OCI-LY3 (cell line): ENCODE measurements at regions not wholly inside any gene's neighbourhood (a gene's known extent, or its start where the extent isn't known, plus 50 kb on each side); places are given as distances from the start of the nearest gene placed in this dataset.

ENCODE experiments used
- H2AFZ ChIP-seq: fragments of 200-600, 300-600 bp; shearing (Covaris generic); 2 replicates; pipeline ENCODE4 v1.6.0; 2014; ENCODE audit warnings: antibody characterized with exemption, low read depth, low read length
- H3K27ac ChIP-seq: fragments of 200-600, 300-600 bp; sonication (generic); 2 replicates; pipeline ENCODE4 v1.5.1; 2014; ENCODE audit warnings: mild to moderate bottlenecking, low read length, moderate library complexity, mixed read lengths
- H3K27me3 ChIP-seq: fragments of 200-600, 300-600 bp; sonication (generic); 2 replicates; pipeline ENCODE4 v1.6.1; 2014; ENCODE audit warnings: low read depth, low read length, mixed read lengths
- H3K36me3 ChIP-seq: fragments of 200-600, 300-600 bp; sonication (generic); replicated peaks from 2 replicates; pipeline ENCODE3; 2014; ENCODE audit warnings: low read depth, low read length, mixed read lengths
- H3K4me1 ChIP-seq: fragments of 300-600, 200-600 bp; sonication (generic); 2 replicates; pipeline ENCODE4 v1.6.1; 2014; ENCODE audit warnings: low read length, mixed read lengths
- H3K4me2 ChIP-seq: fragments of 200-600, 300-600 bp; sonication (generic); 2 replicates; pipeline ENCODE4 v1.6.1; 2014; ENCODE audit warnings: low read length, mixed read lengths
- H3K4me3 ChIP-seq: fragments of 300-600, 200-600 bp; sonication (generic); 2 replicates; pipeline ENCODE4 v1.5.1; 2014; ENCODE audit warnings: antibody characterized with exemption, mild to moderate bottlenecking, low read length, moderate library complexity
- H3K79me2 ChIP-seq: fragments of 300-600, 200-600 bp; shearing (Covaris generic); 2 replicates; pipeline ENCODE4 v1.6.1; 2014; ENCODE audit warnings: mild to moderate bottlenecking, low read length, mixed read lengths
- H3K9ac ChIP-seq: fragments of 300-600, 200-600 bp; shearing (Covaris generic); 2 replicates; pipeline ENCODE4 v1.6.0; 2014; ENCODE audit warnings: mild to moderate bottlenecking, low read length, moderate library complexity
- H3K9me3 ChIP-seq: fragments of 200-600, 300-600 bp; shearing (Covaris generic); 2 replicates; pipeline ENCODE4 v1.6.1; 2014; ENCODE audit warnings: low read length, mixed read lengths; ENCODE audit not compliant: insufficient read depth
- H4K20me1 ChIP-seq: fragments of 200-600, 300-600 bp; sonication (generic); 2 replicates; pipeline ENCODE4 v1.6.1; 2016; ENCODE audit warnings: low read length, mixed read lengths; ENCODE audit not compliant: insufficient read depth
- CTCF ChIP-seq: fragments of 200-600, 300-600 bp; sonication (generic); IDR thresholded peaks from 2 replicates; pipeline ENCODE4 v1.5.1; 2014; ENCODE audit warnings: antibody characterized with exemption, low read length, low read depth
- EZH2phosphoT487 ChIP-seq: fragments of 200-600 bp; shearing (Covaris generic); IDR thresholded peaks from 2 replicates; pipeline ENCODE4 v1.6.1; 2018; ENCODE audit warnings: antibody characterized with exemption, mixed run types, low read depth

DNA sequence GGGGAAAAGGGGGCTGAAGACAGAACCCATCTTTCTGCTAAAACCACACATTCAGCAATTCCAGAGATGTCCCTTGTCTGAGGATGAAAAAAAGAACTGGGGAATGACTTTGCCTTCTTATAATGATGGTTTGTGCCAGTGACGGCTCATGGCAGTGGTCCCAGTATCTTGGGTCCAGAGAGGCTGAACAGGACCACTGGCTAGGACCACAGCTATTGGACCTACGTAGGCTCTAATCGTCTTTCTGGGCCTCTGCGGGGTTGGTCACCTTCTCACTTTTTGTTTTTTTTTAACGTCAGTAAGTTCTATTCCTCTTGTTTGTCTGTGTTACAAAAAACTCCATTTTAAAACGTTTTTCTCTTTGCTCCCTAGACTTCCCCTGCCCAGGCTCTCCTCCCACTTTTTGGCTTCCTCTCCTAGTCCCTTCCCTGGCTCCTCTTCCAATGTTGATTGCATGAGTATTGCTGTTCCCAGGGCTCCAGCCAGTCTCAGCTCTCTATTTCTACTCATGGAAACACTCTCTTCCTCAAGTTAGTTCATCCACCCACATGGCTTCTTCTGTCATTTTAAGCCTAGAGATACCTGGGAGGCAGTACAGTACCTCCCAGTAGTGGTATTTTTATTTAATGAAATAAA, 52.6 kb upstream of the STX18 start:
- H3K27me3 ChIP-seq, result no peaks in the 10 kb centered on the region
- peaks cover 20% of the 10 kb centered on the region for H3K36me3 ChIP-seq
- H3K27ac ChIP-seq, result no peak overlapping the region
- no peak for TF ChIP-seq EZH2phosphoT487
- TF ChIP-seq CTCF, result no peak
- no peaks in the 10 kb centered on the region for H3K4me1 ChIP-seq
- H3K79me2 ChIP-seq, result no peaks in the 10 kb centered on the region
- no peak overlapping the region for H3K9ac ChIP-seq
- no peak overlapping the region for H3K4me2 ChIP-seq
- H2AFZ ChIP-seq, result no peak overlapping the region
- H4K20me1 ChIP-seq, result no peaks in the 10 kb centered on the region
- no peak overlapping the region for H3K4me3 ChIP-seq
- peaks cover 3% of the 10 kb centered on the region; the same call in 1 of the 2 replicates for H3K9me3 ChIP-seq

GRCh38 chr4:4593596-4594284, 51.9 kb upstream of the STX18 start:
- no peak overlapping the region for H3K27ac ChIP-seq
- peaks cover 3% of the 10 kb centered on the region; the same call in 1 of the 2 replicates for H3K9me3 ChIP-seq
- H2AFZ ChIP-seq, result no peak overlapping the region
- no peaks in the 10 kb centered on the region for H3K79me2 ChIP-seq
- H3K4me1 ChIP-seq, result no peaks in the 10 kb centered on the region
- H4K20me1 ChIP-seq, result no peaks in the 10 kb centered on the region
- no peak overlapping the region for H3K9ac ChIP-seq
- peaks cover 20% of the 10 kb centered on the region for H3K36me3 ChIP-seq
- H3K4me2 ChIP-seq, result no peak overlapping the region
- TF ChIP-seq CTCF, result no peak
- no peak for TF ChIP-seq EZH2phosphoT487
- H3K4me3 ChIP-seq, result no peak overlapping the region
- H3K27me3 ChIP-seq, result no peaks in the 10 kb centered on the region

DNA sequence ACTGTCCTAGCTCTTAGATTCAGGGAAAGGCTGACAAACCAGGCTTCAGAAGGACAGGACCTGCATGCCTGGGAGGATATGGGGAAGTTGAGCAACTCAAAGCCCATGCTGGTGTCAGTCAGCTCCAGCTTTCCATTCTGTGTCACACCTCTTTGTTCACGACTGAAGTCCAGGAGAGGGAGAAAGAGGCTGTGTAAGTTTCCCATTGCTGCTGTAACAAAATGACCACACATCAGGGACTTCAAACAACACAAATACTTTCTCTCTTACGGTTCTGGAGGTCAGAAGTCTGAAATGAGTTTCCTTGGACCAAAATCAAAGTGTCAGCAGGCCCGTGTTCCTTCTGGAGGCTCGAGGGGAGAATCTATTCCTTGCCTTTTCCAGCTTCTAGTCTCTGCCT, 50.6 kb upstream of the STX18 start:
- peaks cover 3% of the 10 kb centered on the region; the same call in 1 of the 2 replicates for H3K9me3 ChIP-seq

More for the DNA sequence above, 50.6 kb upstream of the STX18 start:
- H3K36me3 ChIP-seq, result peaks cover 20% of the 10 kb centered on the region
- H3K27ac ChIP-seq, result no peak overlapping the region
- H3K4me1 ChIP-seq, result no peaks in the 10 kb centered on the region
- no peaks in the 10 kb centered on the region for H3K27me3 ChIP-seq
- H3K9ac ChIP-seq, result no peak overlapping the region
- H3K79me2 ChIP-seq, result no peaks in the 10 kb centered on the region
- H3K4me2 ChIP-seq, result no peak overlapping the region
- H2AFZ ChIP-seq, result no peak overlapping the region
- TF ChIP-seq CTCF (no peak), EZH2phosphoT487 (no peak)
- no peaks in the 10 kb centered on the region for H4K20me1 ChIP-seq
- no peak overlapping the region for H3K4me3 ChIP-seq
